Karpas-422 (cell line): ENCODE measurements at regions not wholly inside any gene's neighbourhood (a gene's known extent, or its start where the extent isn't known, plus 50 kb on each side); places are given as distances from the start of the nearest gene placed in this dataset.
"Not testable (repeated sequence)": the region's sequence is repeated elsewhere in the genome, so short reads cannot be mapped to it uniquely, and the experiment has no call there.

ENCODE experiments used
- DNase-seq: peaks from one replicate; pipeline ENCODE4 v3.0.0-alpha.2; 2015
- H2AFZ ChIP-seq: fragments of 200-600 bp; sonication (generic); 2 replicates; pipeline ENCODE4 v1.6.1; 2014; ENCODE audit warnings: antibody characterized with exemption, low read length, mixed read lengths
- H3K27ac ChIP-seq: fragments of 200-600 bp; sonication (generic); 2 replicates; pipeline ENCODE4 v1.5.1; 2014; ENCODE audit warnings: mild to moderate bottlenecking, low read length, moderate library complexity
- H3K27me3 ChIP-seq: fragments of 200-600 bp; sonication (generic); 2 replicates; pipeline ENCODE4 v1.6.1; 2014; ENCODE audit warnings: low read length, mixed read lengths
- H3K36me3 ChIP-seq: fragments of 200-600 bp; sonication (generic); 2 replicates; pipeline ENCODE4 v1.6.1; 2014; ENCODE audit warnings: low read length, mixed read lengths; ENCODE audit not compliant: insufficient read depth
- H3K4me1 ChIP-seq: fragments of 200-600 bp; sonication (generic); 2 replicates; pipeline ENCODE4 v1.6.1; 2014; ENCODE audit warnings: mild to moderate bottlenecking, low read length, mixed read lengths
- H3K4me2 ChIP-seq: fragments of 200-600 bp; sonication (generic); 2 replicates; pipeline ENCODE4 v1.6.1; 2014; ENCODE audit warnings: low read length, low read depth, mild to moderate bottlenecking; ENCODE audit not compliant: poor library complexity, severe bottlenecking
- H3K4me3 ChIP-seq: fragments of 200-600 bp; sonication (generic); 2 replicates; pipeline ENCODE4 v1.5.1; 2014; ENCODE audit warnings: mild to moderate bottlenecking, antibody characterized with exemption, low read length, mixed read lengths
- H3K79me2 ChIP-seq: fragments of 200-600 bp; sonication (generic); 2 replicates; pipeline ENCODE4 v1.6.1; 2014; ENCODE audit warnings: mild to moderate bottlenecking, low read length, mixed read lengths
- H3K9ac ChIP-seq: fragments of 200-600 bp; sonication (generic); 2 replicates; pipeline ENCODE4 v1.6.0; 2014; ENCODE audit warnings: low read length
- H3K9me2 ChIP-seq: fragments of 200-600 bp; sonication (generic), shearing (Covaris generic); replicated peaks from 2 replicates; pipeline ENCODE4 v1.6.0; 2014; ENCODE audit warnings: mild to moderate bottlenecking, low read length, moderate library complexity; ENCODE audit not compliant: insufficient read depth
- H3K9me3 ChIP-seq: fragments of 300-700, 200-600 bp; sonication (generic); 2 replicates; pipeline ENCODE4 v1.6.1; 2014; ENCODE audit warnings: low read length, mixed read lengths
- H4K20me1 ChIP-seq: fragments of 200-600 bp; sonication (generic); 2 replicates; pipeline ENCODE4 v1.6.1; 2014; ENCODE audit warnings: mild to moderate bottlenecking, antibody characterized with exemption, low read length, low read depth; ENCODE audit not compliant: insufficient read depth

GRCh38 chr22:46031557-46031956, 54.6 kb upstream of the WNT7B start:
- Histone ChIP-seq H3K9ac (no peak overlapping the region), H3K9me2 (no peaks in the 10 kb centered on the region), H3K79me2 (0 out of 2 replicates have a peak, but pooled peaks cover 3% of the 10 kb centered on the region), H3K36me3 (no peaks in the 10 kb centered on the region), H3K4me1 (peaks cover 16% of the 10 kb centered on the region), H3K27me3 (no peaks in the 10 kb centered on the region), H2AFZ (no peak overlapping the region), H3K27ac (no peak overlapping the region), H3K4me3 (no peak overlapping the region), H3K4me2 (no peak overlapping the region), H3K9me3 (no peaks in the 10 kb centered on the region), H4K20me1 (no peaks in the 10 kb centered on the region)
- no peak for DNase-seq

- Histone ChIP-seq H3K4me3 (no peak overlapping the region), H3K4me2 (no peak overlapping the region)
- DNase-seq = no peak
Observed at GRCh38 chr22:46031965-46032851, 55.2 kb upstream of the WNT7B start.

GRCh38 chr22:46033256-46034200, 56.6 kb upstream of the WNT7B start:
- peaks cover 26% of the 10 kb centered on the region for H3K4me1 ChIP-seq
- H3K9ac ChIP-seq = no peak overlapping the region
- no peak overlapping the region for H3K4me2 ChIP-seq
- no peak for DNase-seq
- H3K27ac ChIP-seq = no peak overlapping the region
- no peaks in the 10 kb centered on the region for H3K9me2 ChIP-seq
- H3K4me3 ChIP-seq = no peak overlapping the region
- no peaks in the 10 kb centered on the region for H3K9me3 ChIP-seq
- H3K79me2 ChIP-seq = 0 out of 2 replicates have a peak, but pooled peaks cover 3% of the 10 kb centered on the region
- no peaks in the 10 kb centered on the region for H3K27me3 ChIP-seq
- H4K20me1 ChIP-seq = no peaks in the 10 kb centered on the region
- H3K36me3 ChIP-seq = no peaks in the 10 kb centered on the region
- no peak overlapping the region for H2AFZ ChIP-seq

More at GRCh38 chr22:46031965-46032851, 55.2 kb upstream of the WNT7B start:
- Histone ChIP-seq H2AFZ (no peak overlapping the region), H3K4me1 (peaks cover 22% of the 10 kb centered on the region), H3K9me3 (no peaks in the 10 kb centered on the region), H3K27ac (no peak overlapping the region), H3K27me3 (no peaks in the 10 kb centered on the region), H4K20me1 (no peaks in the 10 kb centered on the region), H3K9me2 (no peaks in the 10 kb centered on the region), H3K79me2 (0 out of 2 replicates have a peak, but pooled peaks cover 3% of the 10 kb centered on the region), H3K9ac (no peak overlapping the region), H3K36me3 (no peaks in the 10 kb centered on the region)

GRCh38 chr22:46034480-46034879, 57.5 kb upstream of the WNT7B start:
- H3K4me2 ChIP-seq = peak overlapping the region; percentile 83
- H3K9me3 ChIP-seq, H3K27ac ChIP-seq, H3K9me2 ChIP-seq, H3K27me3 ChIP-seq, H3K36me3 ChIP-seq, DNase-seq, H3K79me2 ChIP-seq, H3K4me3 ChIP-seq, H4K20me1 ChIP-seq, H2AFZ ChIP-seq: not testable (repeated sequence)
- peaks cover 26% of the 10 kb centered on the region for H3K4me1 ChIP-seq
- H3K9ac ChIP-seq = 0 out of 2 replicates have a peak overlapping the region, but pooled peaks have one; percentile 74

- Histone ChIP-seq H3K36me3 (no peaks in the 10 kb centered on the region), H2AFZ (peak overlapping the region; percentile 84; the same call in 1 of the 2 replicates), H3K4me1 (peaks cover 26% of the 10 kb centered on the region), H4K20me1 (no peaks in the 10 kb centered on the region), H3K27me3 (no peaks in the 10 kb centered on the region), H3K4me2 (peak overlapping the region; percentile 83), H3K4me3 (peak overlapping the region; percentile 74), H3K27ac (no peak overlapping the region), H3K9me2 (no peaks in the 10 kb centered on the region), H3K9ac (peak overlapping the region; percentile 74), H3K79me2 (0 out of 2 replicates have a peak, but pooled peaks cover 3% of the 10 kb centered on the region), H3K9me3 (no peaks in the 10 kb centered on the region)
- no peak for DNase-seq
Observed at GRCh38 chr22:46035380-46035741, 58.4 kb upstream of the WNT7B start.

- H3K4me1 ChIP-seq = peaks cover 29% of the 10 kb centered on the region
- peak overlapping the region; percentile 94 for H3K4me2 ChIP-seq
- H3K27ac ChIP-seq = peak overlapping the region; percentile 50
- no peak overlapping the region for H2AFZ ChIP-seq
- H3K9me2 ChIP-seq = no peaks in the 10 kb centered on the region
- no peaks in the 10 kb centered on the region for H3K27me3 ChIP-seq
- H3K9ac ChIP-seq = peak overlapping the region; percentile 88
- no peaks in the 10 kb centered on the region for H4K20me1 ChIP-seq
- H3K79me2 ChIP-seq = 0 out of 2 replicates have a peak, but pooled peaks cover 3% of the 10 kb centered on the region
- no peaks in the 10 kb centered on the region for H3K9me3 ChIP-seq
- peak overlapping the region; percentile 85 for H3K4me3 ChIP-seq
- no peaks in the 10 kb centered on the region for H3K36me3 ChIP-seq
- peak; percentile 100 for DNase-seq
Observed at GRCh38 chr22:46035742-46036557, 59.0 kb upstream of the WNT7B start.

GRCh38 chr22:46036558-46037408, 59.8 kb upstream of the WNT7B start:
- no peak overlapping the region for H2AFZ ChIP-seq
- no peaks in the 10 kb centered on the region for H3K36me3 ChIP-seq
- peaks cover 34% of the 10 kb centered on the region for H3K4me1 ChIP-seq
- H3K79me2 ChIP-seq = 0 out of 2 replicates have a peak, but pooled peaks cover 3% of the 10 kb centered on the region
- no peaks in the 10 kb centered on the region for H3K27me3 ChIP-seq
- H3K9me3 ChIP-seq = no peaks in the 10 kb centered on the region
- no peaks in the 10 kb centered on the region for H3K9me2 ChIP-seq
- no peaks in the 10 kb centered on the region for H4K20me1 ChIP-seq
- peak overlapping the region; percentile 94 for H3K4me2 ChIP-seq
- H3K27ac ChIP-seq = peak overlapping the region; percentile 50
- peak; percentile 87 for DNase-seq
- peak overlapping the region; percentile 85 for H3K4me3 ChIP-seq
- H3K9ac ChIP-seq = peak overlapping the region; percentile 88
